ENCODE measurements at regions not wholly inside any gene's neighbourhood (a gene's known extent, or its start where the extent isn't known, plus 50 kb on each side); places are given as distances from the start of the nearest gene placed in this dataset.

DNA sequence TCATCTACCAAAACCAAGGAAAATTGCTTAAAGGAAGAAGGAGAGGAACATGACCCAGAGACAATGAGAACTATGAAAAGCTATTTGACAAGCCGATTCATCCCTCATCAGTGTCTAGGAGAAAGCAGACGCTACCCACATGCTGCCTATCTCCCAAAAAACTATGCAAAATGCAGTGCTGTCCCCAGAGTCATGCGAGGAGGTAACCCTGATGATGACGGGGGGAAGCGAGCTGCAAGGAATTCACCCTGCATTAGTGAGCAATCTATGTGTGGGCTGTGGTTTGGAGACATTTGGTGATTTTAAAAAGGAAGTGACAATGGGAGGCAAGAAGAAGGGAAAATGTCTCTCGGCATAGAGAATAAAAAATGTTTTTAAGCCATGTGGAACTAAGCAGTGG lies 472.7 kb downstream of the CMPK2 start:
- no peaks in the 10 kb centered on the region for H3K27me3 Mint-ChIP-seq (ENCODE audit: low read depth, unreplicated experiment)
- DNase-seq (ENCODE audit: low read depth) (peak; percentile 70), FAIRE-seq (no peak)
- Histone ChIP-seq H3K4me3 (ENCODE audit: insufficient read depth, low read depth, low read length) (no peak overlapping the region), H3K27ac (ENCODE audit: low read depth, low read length) (no peak overlapping the region), H3K9me3 (ENCODE audit: insufficient read depth, low read depth, low read length) (no peaks in the 10 kb centered on the region), H3K4me2 (ENCODE audit: low read length) (peak overlapping the region; percentile 2), H3K36me3 (ENCODE audit: insufficient read depth, low read length) (no peaks in the 10 kb centered on the region), H3K27me3 (ENCODE audit: insufficient read depth, low read length) (no peaks in the 10 kb centered on the region), H4K20me1 (ENCODE audit: insufficient read depth, low read length) (no peaks in the 10 kb centered on the region), H3K9ac (ENCODE audit: low read length) (no peak overlapping the region), H3K4me1 (ENCODE audit: insufficient read depth, low read length) (no peaks in the 10 kb centered on the region), H2AFZ (ENCODE audit: low read depth, low read length) (peak overlapping the region; percentile 26), H3K79me2 (ENCODE audit: insufficient read depth, low read length) (no peaks in the 10 kb centered on the region)
- H3K27ac Mint-ChIP-seq (ENCODE audit: unreplicated experiment) = no peak overlapping the region
- TF ChIP-seq, protein P1, sequence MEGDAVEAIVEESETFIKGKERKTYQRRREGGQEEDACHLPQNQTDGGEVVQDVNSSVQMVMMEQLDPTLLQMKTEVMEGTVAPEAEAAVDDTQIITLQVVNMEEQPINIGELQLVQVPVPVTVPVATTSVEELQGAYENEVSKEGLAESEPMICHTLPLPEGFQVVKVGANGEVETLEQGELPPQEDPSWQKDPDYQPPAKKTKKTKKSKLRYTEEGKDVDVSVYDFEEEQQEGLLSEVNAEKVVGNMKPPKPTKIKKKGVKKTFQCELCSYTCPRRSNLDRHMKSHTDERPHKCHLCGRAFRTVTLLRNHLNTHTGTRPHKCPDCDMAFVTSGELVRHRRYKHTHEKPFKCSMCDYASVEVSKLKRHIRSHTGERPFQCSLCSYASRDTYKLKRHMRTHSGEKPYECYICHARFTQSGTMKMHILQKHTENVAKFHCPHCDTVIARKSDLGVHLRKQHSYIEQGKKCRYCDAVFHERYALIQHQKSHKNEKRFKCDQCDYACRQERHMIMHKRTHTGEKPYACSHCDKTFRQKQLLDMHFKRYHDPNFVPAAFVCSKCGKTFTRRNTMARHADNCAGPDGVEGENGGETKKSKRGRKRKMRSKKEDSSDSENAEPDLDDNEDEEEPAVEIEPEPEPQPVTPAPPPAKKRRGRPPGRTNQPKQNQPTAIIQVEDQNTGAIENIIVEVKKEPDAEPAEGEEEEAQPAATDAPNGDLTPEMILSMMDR (IDR thresholded peaks at IDR 0.05; ENCODE audit: insufficient read depth, low read depth, low read length) = no peak
- TF ChIP-seq EZH2 (IDR thresholded peaks at IDR 0.05; ENCODE audit: insufficient read depth, low read length) = no peak
- no peak overlapping the region for H3K4me3 Mint-ChIP-seq (ENCODE audit: unreplicated experiment)
- peaks cover 2% of the 10 kb centered on the region for H3K9me3 Mint-ChIP-seq (ENCODE audit: unreplicated experiment)
- H3K4me1 Mint-ChIP-seq (ENCODE audit: low read depth, unreplicated experiment) = peaks cover 6% of the 10 kb centered on the region
- no peaks in the 10 kb centered on the region for H3K36me3 Mint-ChIP-seq (ENCODE audit: low read depth, unreplicated experiment)

DNA sequence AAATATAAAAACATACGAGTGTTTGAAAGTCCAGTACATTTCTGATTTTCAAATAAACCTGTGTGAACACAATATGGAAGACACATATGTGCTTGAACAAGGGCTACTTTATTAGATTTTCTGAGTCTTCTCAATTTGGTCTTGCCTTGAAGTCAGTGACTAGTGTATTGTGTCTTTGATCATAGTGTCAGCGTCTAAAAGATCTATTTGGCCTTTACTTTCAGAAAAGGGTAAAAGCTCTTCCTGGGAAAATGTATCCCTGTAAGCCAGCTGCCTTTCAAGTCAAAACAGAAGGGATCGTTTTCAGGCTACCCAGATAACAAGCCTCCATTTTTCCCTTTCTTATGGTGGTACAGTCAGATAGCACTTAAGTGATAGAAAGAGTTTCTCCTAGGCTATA lies 471.9 kb downstream of the CMPK2 start:
- Mint-ChIP-seq H3K27me3 (ENCODE audit: low read depth, unreplicated experiment) (no peaks in the 10 kb centered on the region), H3K9me3 (ENCODE audit: unreplicated experiment) (peaks cover 2% of the 10 kb centered on the region), H3K36me3 (ENCODE audit: low read depth, unreplicated experiment) (no peaks in the 10 kb centered on the region), H3K4me1 (ENCODE audit: low read depth, unreplicated experiment) (peaks cover 6% of the 10 kb centered on the region), H3K27ac (ENCODE audit: unreplicated experiment) (no peak overlapping the region), H3K4me3 (ENCODE audit: unreplicated experiment) (no peak overlapping the region)
- Histone ChIP-seq H3K36me3 (ENCODE audit: insufficient read depth, low read length) (no peaks in the 10 kb centered on the region), H2AFZ (ENCODE audit: low read depth, low read length) (no peak overlapping the region), H3K4me1 (ENCODE audit: insufficient read depth, low read length) (no peaks in the 10 kb centered on the region), H3K9ac (ENCODE audit: low read length) (no peak overlapping the region), H4K20me1 (ENCODE audit: insufficient read depth, low read length) (no peaks in the 10 kb centered on the region), H3K27me3 (ENCODE audit: insufficient read depth, low read length) (no peaks in the 10 kb centered on the region), H3K9me3 (ENCODE audit: insufficient read depth, low read depth, low read length) (no peaks in the 10 kb centered on the region), H3K79me2 (ENCODE audit: insufficient read depth, low read length) (no peaks in the 10 kb centered on the region), H3K4me2 (ENCODE audit: low read length) (no peak overlapping the region), H3K4me3 (ENCODE audit: insufficient read depth, low read depth, low read length) (no peak overlapping the region), H3K27ac (ENCODE audit: low read depth, low read length) (no peak overlapping the region)
- TF ChIP-seq, protein P1 (IDR thresholded peaks at IDR 0.05; ENCODE audit: insufficient read depth, low read depth, low read length) = no peak
- TF ChIP-seq EZH2 (IDR thresholded peaks at IDR 0.05; ENCODE audit: insufficient read depth, low read length) = no peak
- DNase-seq (ENCODE audit: low read depth) (no peak), FAIRE-seq (no peak)

- H3K27me3 Mint-ChIP-seq (ENCODE audit: low read depth, unreplicated experiment) = no peaks in the 10 kb centered on the region
- peaks cover 2% of the 10 kb centered on the region for H3K9me3 Mint-ChIP-seq (ENCODE audit: unreplicated experiment)
- Histone ChIP-seq H3K27ac (ENCODE audit: low read depth, low read length) (no peak overlapping the region), H3K4me3 (ENCODE audit: insufficient read depth, low read depth, low read length) (no peak overlapping the region), H3K36me3 (ENCODE audit: insufficient read depth, low read length) (no peaks in the 10 kb centered on the region), H3K27me3 (ENCODE audit: insufficient read depth, low read length) (no peaks in the 10 kb centered on the region), H3K4me2 (ENCODE audit: low read length) (no peak overlapping the region), H3K79me2 (ENCODE audit: insufficient read depth, low read length) (no peaks in the 10 kb centered on the region), H4K20me1 (ENCODE audit: insufficient read depth, low read length) (no peaks in the 10 kb centered on the region), H3K4me1 (ENCODE audit: insufficient read depth, low read length) (no peaks in the 10 kb centered on the region), H3K9ac (ENCODE audit: low read length) (no peak overlapping the region), H2AFZ (ENCODE audit: low read depth, low read length) (no peak overlapping the region), H3K9me3 (ENCODE audit: insufficient read depth, low read depth, low read length) (no peaks in the 10 kb centered on the region)
- no peak for DNase-seq (ENCODE audit: low read depth)
- H3K27ac Mint-ChIP-seq (ENCODE audit: unreplicated experiment) = no peak overlapping the region
- TF ChIP-seq EZH2 (IDR thresholded peaks at IDR 0.05; ENCODE audit: insufficient read depth, low read length) = no peak
- TF ChIP-seq, protein P1 (IDR thresholded peaks at IDR 0.05; ENCODE audit: insufficient read depth, low read depth, low read length) = no peak
- FAIRE-seq = no peak
- H3K4me3 Mint-ChIP-seq (ENCODE audit: unreplicated experiment) = no peak overlapping the region
- H3K4me1 Mint-ChIP-seq (ENCODE audit: low read depth, unreplicated experiment) = peaks cover 6% of the 10 kb centered on the region
- H3K36me3 Mint-ChIP-seq (ENCODE audit: low read depth, unreplicated experiment) = no peaks in the 10 kb centered on the region
Observed at GRCh38 chr2:6394276-6394675, 471.4 kb downstream of the CMPK2 start.
